Nephron progenitor cell (in vitro differentiated cells): ENCODE measurements at regions not wholly inside any gene's neighbourhood (a gene's known extent, or its start where the extent isn't known, plus 50 kb on each side); places are given as distances from the start of the nearest gene placed in this dataset.
"Not testable (repeated sequence)": the region's sequence is repeated elsewhere in the genome, so short reads cannot be mapped to it uniquely, and the experiment has no call there.

Experiments used
- DNase-seq: peaks from one replicate; pipeline ENCODE4 v3.0.0; 2021
- H3K27ac Mint-ChIP-seq: 2 replicates; pipeline ENCODE4 v1.8.0; 2021; ENCODE audit warnings: mild to moderate bottlenecking, moderate library complexity, mixed read lengths
- H3K27me3 Mint-ChIP-seq: 2 replicates; pipeline ENCODE4 v1.8.0; 2021; ENCODE audit warnings: mild to moderate bottlenecking, low read depth, mixed read lengths; ENCODE audit not compliant: poor library complexity
- H3K36me3 Mint-ChIP-seq: 2 replicates; pipeline ENCODE4 v1.8.0; 2021; ENCODE audit warnings: low read depth, mixed read lengths
- H3K4me1 Mint-ChIP-seq: 2 replicates; pipeline ENCODE4 v1.8.0; 2021; ENCODE audit warnings: mixed read lengths
- H3K4me3 Mint-ChIP-seq: 2 replicates; pipeline ENCODE4 v1.8.0; 2021; ENCODE audit warnings: mild to moderate bottlenecking, moderate library complexity, mixed read lengths
- H3K9me3 Mint-ChIP-seq: 2 replicates; pipeline ENCODE4 v1.8.0; 2021; ENCODE audit warnings: mild to moderate bottlenecking, moderate library complexity, mixed read lengths
- CTCF ChIP-seq: fragments of 200-600 bp; sonication (generic); IDR thresholded peaks from 2 replicates; pipeline ENCODE4 v1.5.0; 2021; ENCODE audit warnings: antibody characterized with exemption

GRCh38 chr5:97991236-97991635 lies 782.2 kb upstream of the RGMB start:
- no peak for DNase-seq
- no peaks in the 10 kb centered on the region for H3K4me1 Mint-ChIP-seq
- no peak for TF ChIP-seq CTCF
- peaks cover 3% of the 10 kb centered on the region for H3K27me3 Mint-ChIP-seq
- H3K27ac Mint-ChIP-seq: no peak overlapping the region
- H3K9me3 Mint-ChIP-seq: peaks cover 14% of the 10 kb centered on the region
- no peaks in the 10 kb centered on the region for H3K36me3 Mint-ChIP-seq
- no peak overlapping the region for H3K4me3 Mint-ChIP-seq

GRCh38 chr5:97998941-97999340 lies 774.5 kb upstream of the RGMB start:
- H3K27ac Mint-ChIP-seq: no peak overlapping the region

GRCh38 chr5:98004463-98004862 lies 769.0 kb upstream of the RGMB start:
- Mint-ChIP-seq H3K4me1 (no peaks in the 10 kb centered on the region), H3K27ac (no peak overlapping the region)
- DNase-seq: no peak

More at GRCh38 chr5:97998941-97999340, 774.5 kb upstream of the RGMB start:
- TF ChIP-seq CTCF: no peak
- no peaks in the 10 kb centered on the region for H3K4me1 Mint-ChIP-seq
- no peaks in the 10 kb centered on the region for H3K27me3 Mint-ChIP-seq
- no peak overlapping the region for H3K4me3 Mint-ChIP-seq
- DNase-seq: no peak
- H3K9me3 Mint-ChIP-seq: peaks cover 3% of the 10 kb centered on the region
- H3K36me3 Mint-ChIP-seq: no peaks in the 10 kb centered on the region

GRCh38 chr5:98016771-98017170 lies 756.7 kb upstream of the RGMB start:
- peaks cover 3% of the 10 kb centered on the region for H3K27me3 Mint-ChIP-seq
- no peaks in the 10 kb centered on the region for H3K36me3 Mint-ChIP-seq
- DNase-seq: no peak
- TF ChIP-seq CTCF: no peak
- H3K27ac Mint-ChIP-seq: no peak overlapping the region
- no peaks in the 10 kb centered on the region for H3K9me3 Mint-ChIP-seq
- no peak overlapping the region for H3K4me3 Mint-ChIP-seq
- no peaks in the 10 kb centered on the region for H3K4me1 Mint-ChIP-seq

More at GRCh38 chr5:98004463-98004862, 769.0 kb upstream of the RGMB start:
- no peaks in the 10 kb centered on the region for H3K9me3 Mint-ChIP-seq
- H3K36me3 Mint-ChIP-seq: no peaks in the 10 kb centered on the region
- H3K27me3 Mint-ChIP-seq: peaks cover 4% of the 10 kb centered on the region
- TF ChIP-seq CTCF: no peak
- no peak overlapping the region for H3K4me3 Mint-ChIP-seq

- not testable (repeated sequence) for H3K27me3 Mint-ChIP-seq, H3K36me3 Mint-ChIP-seq, H3K9me3 Mint-ChIP-seq, H3K4me3 Mint-ChIP-seq, H3K4me1 Mint-ChIP-seq, H3K27ac Mint-ChIP-seq, DNase-seq
These were observed 743.2 kb upstream of the RGMB start for GRCh38 chr5:98030273-98030672.

- not testable (repeated sequence) for H3K27me3 Mint-ChIP-seq, H3K4me1 Mint-ChIP-seq, H3K9me3 Mint-ChIP-seq, DNase-seq, H3K4me3 Mint-ChIP-seq, H3K36me3 Mint-ChIP-seq, H3K27ac Mint-ChIP-seq
These were observed 742.4 kb upstream of the RGMB start for GRCh38 chr5:98031036-98031435.

- H3K9me3 Mint-ChIP-seq: peaks cover 4% of the 10 kb centered on the region
- no peak overlapping the region for H3K4me3 Mint-ChIP-seq
- no peak for TF ChIP-seq CTCF
- no peak for DNase-seq
- no peak overlapping the region for H3K27ac Mint-ChIP-seq
- no peaks in the 10 kb centered on the region for H3K27me3 Mint-ChIP-seq
- H3K4me1 Mint-ChIP-seq: no peaks in the 10 kb centered on the region
- no peaks in the 10 kb centered on the region for H3K36me3 Mint-ChIP-seq
These were observed 742.0 kb upstream of the RGMB start for GRCh38 chr5:98031496-98031895.
